GM23248 (cell line): ENCODE measurements at regions not wholly inside any gene's neighbourhood (a gene's known extent, or its start where the extent isn't known, plus 50 kb on each side); places are given as distances from the start of the nearest gene placed in this dataset.

Experiments used
- DNase-seq: peaks from one replicate; pipeline ENCODE4 v3.0.0-alpha.2; 2015
- H2AFZ ChIP-seq: fragments of 200-600 bp; sonication (generic); 2 replicates; pipeline ENCODE4 v1.6.1; 2016; ENCODE audit warnings: antibody characterized with exemption
- H3F3A ChIP-seq: fragments of 200-600 bp; sonication (generic); 2 replicates; pipeline ENCODE4 v1.6.1; 2016; ENCODE audit warnings: mild to moderate bottlenecking, antibody characterized with exemption, mixed run types; ENCODE audit not compliant: insufficient read depth
- H3K27ac ChIP-seq: fragments of 200-600 bp; sonication (generic); 2 replicates; pipeline ENCODE4 v1.5.1; 2016; ENCODE audit warnings: mild to moderate bottlenecking
- H3K27me3 ChIP-seq: fragments of 200-600 bp; sonication (generic); replicated peaks from 2 replicates; pipeline ENCODE4 v1.6.1; 2016; ENCODE audit warnings: mild to moderate bottlenecking; ENCODE audit not compliant: insufficient read depth
- H3K36me3 ChIP-seq: fragments of 200-600 bp; sonication (generic); 2 replicates; pipeline ENCODE4 v1.6.1; 2016; ENCODE audit warnings: low read depth, mild to moderate bottlenecking
- H3K4me1 ChIP-seq: fragments of 200-600 bp; sonication (generic); 2 replicates; pipeline ENCODE4 v1.6.1; 2016; ENCODE audit warnings: mild to moderate bottlenecking; ENCODE audit not compliant: insufficient read depth
- H3K4me2 ChIP-seq: fragments of 200-600 bp; sonication (generic); one replicate; pipeline ENCODE4 v1.6.1; 2016; ENCODE audit warnings: mild to moderate bottlenecking; ENCODE audit not compliant: unreplicated experiment
- H3K4me3 ChIP-seq: fragments of 200-600 bp; sonication (generic); 2 replicates; pipeline ENCODE4 v1.5.1; 2016; ENCODE audit warnings: mild to moderate bottlenecking
- H3K79me2 ChIP-seq: fragments of 200-600 bp; sonication (generic); 2 replicates; pipeline ENCODE4 v1.6.1; 2016; ENCODE audit warnings: mild to moderate bottlenecking; ENCODE audit not compliant: insufficient read depth
- H3K9ac ChIP-seq: fragments of 200-600 bp; sonication (generic); 2 replicates; pipeline ENCODE4 v1.6.1; 2016; ENCODE audit warnings: mild to moderate bottlenecking
- H3K9me2 ChIP-seq: fragments of 200-600 bp; sonication (generic); 2 replicates; pipeline ENCODE4 v1.6.1; 2016; ENCODE audit warnings: mixed run types, mild to moderate bottlenecking, moderate library complexity; ENCODE audit not compliant: insufficient read depth
- H3K9me3 ChIP-seq: fragments of 200-600 bp; sonication (generic); one replicate; pipeline ENCODE4 v1.6.1; 2017; ENCODE audit warnings: low read depth
- H4K20me1 ChIP-seq: fragments of 200-600 bp; sonication (generic); 2 replicates; pipeline ENCODE4 v1.6.0; 2016; ENCODE audit not compliant: insufficient read depth
- EZH2 ChIP-seq: fragments of 200-600 bp; sonication (generic); IDR thresholded peaks from 2 replicates; pipeline ENCODE4 v1.6.1; 2018; ENCODE audit warnings: antibody characterized with exemption, mild to moderate bottlenecking; ENCODE audit not compliant: insufficient read depth, poor library complexity, severe bottlenecking
- EZH2phosphoT487 ChIP-seq: fragments of 200-600 bp; sonication (generic); IDR thresholded peaks from 2 replicates; pipeline ENCODE4 v1.6.1; 2018; ENCODE audit warnings: antibody characterized with exemption, moderate library complexity, mild to moderate bottlenecking, low read depth; ENCODE audit not compliant: insufficient read depth
- WGBS, 2 experiments: methylation state at CpG; one replicate each; pipeline ENCODE4 v1.1.6; 2015 to 2017; ENCODE audit warnings: low lambda C conversion rate in 2 of 2, low coverage in 1 of 2; ENCODE audit errors: missing lambda C conversion rate in 2 of 2; 5-methylcytosine and 5-hydroxymethylcytosine counted together
- in situ Hi-C: fragments of 300-500 bp; cut with MboI; formaldehyde crosslinking; loops from 2 replicates; pipeline ENCODE4 v1.15.0; 2020

GRCh38 chr3:59644479-59645402 is 594.9 kb upstream of the CFAP20DC start:
- no peak for DNase-seq
- H3K9ac ChIP-seq, result no peak overlapping the region
- H3K27me3 ChIP-seq, result 0 out of 2 replicates have a peak, but pooled peaks cover under 1% of the 10 kb centered on the region
- H3K4me2 ChIP-seq, result no peak overlapping the region
- no peak overlapping the region for H3K27ac ChIP-seq
- H3K79me2 ChIP-seq, result no peaks in the 10 kb centered on the region
- 0 out of 2 replicates have a peak, but pooled peaks cover 13% of the 10 kb centered on the region for H3K4me1 ChIP-seq
- H3K36me3 ChIP-seq, result no peaks in the 10 kb centered on the region
- H3K9me2 ChIP-seq, result no peaks in the 10 kb centered on the region
- TF ChIP-seq EZH2 (no peak), EZH2phosphoT487 (no peak)
- WGBS, 2 experiments, result 62 to 66% methylated on average over 7 of the region's 7 CpGs
- no peaks in the 10 kb centered on the region for H4K20me1 ChIP-seq
- in situ Hi-C loops, result no loop called here
- H3K4me3 ChIP-seq, result no peak overlapping the region
- H3K9me3 ChIP-seq, result no peaks in the 10 kb centered on the region
- peaks cover 12% of the 10 kb centered on the region for H3F3A ChIP-seq
- H2AFZ ChIP-seq, result no peak overlapping the region

- 3% methylated on average over 7 of the region's 7 CpGs for WGBS, 2 experiments
- Histone ChIP-seq H3K79me2 (no peaks in the 10 kb centered on the region), H2AFZ (no peak overlapping the region), H3K27ac (no peak overlapping the region), H3K9me2 (no peaks in the 10 kb centered on the region), H3K27me3 (0 out of 2 replicates have a peak, but pooled peaks cover 10% of the 10 kb centered on the region), H3K9ac (no peak overlapping the region), H3K36me3 (no peaks in the 10 kb centered on the region), H3K9me3 (no peaks in the 10 kb centered on the region), H3K4me2 (peak overlapping the region; percentile 44), H3K4me1 (0 out of 2 replicates have a peak, but pooled peaks cover 13% of the 10 kb centered on the region), H3K4me3 (peak overlapping the region; percentile 21; the same call in 1 of the 2 replicates), H4K20me1 (no peaks in the 10 kb centered on the region), H3F3A (peaks cover 12% of the 10 kb centered on the region)
- in situ Hi-C loops, result no loop called here
- TF ChIP-seq EZH2, result no peak
- no peak for TF ChIP-seq EZH2phosphoT487
- DNase-seq, result peak; percentile 78
Observed at GRCh38 chr3:59641169-59641899, 591.5 kb upstream of the CFAP20DC start.

DNA sequence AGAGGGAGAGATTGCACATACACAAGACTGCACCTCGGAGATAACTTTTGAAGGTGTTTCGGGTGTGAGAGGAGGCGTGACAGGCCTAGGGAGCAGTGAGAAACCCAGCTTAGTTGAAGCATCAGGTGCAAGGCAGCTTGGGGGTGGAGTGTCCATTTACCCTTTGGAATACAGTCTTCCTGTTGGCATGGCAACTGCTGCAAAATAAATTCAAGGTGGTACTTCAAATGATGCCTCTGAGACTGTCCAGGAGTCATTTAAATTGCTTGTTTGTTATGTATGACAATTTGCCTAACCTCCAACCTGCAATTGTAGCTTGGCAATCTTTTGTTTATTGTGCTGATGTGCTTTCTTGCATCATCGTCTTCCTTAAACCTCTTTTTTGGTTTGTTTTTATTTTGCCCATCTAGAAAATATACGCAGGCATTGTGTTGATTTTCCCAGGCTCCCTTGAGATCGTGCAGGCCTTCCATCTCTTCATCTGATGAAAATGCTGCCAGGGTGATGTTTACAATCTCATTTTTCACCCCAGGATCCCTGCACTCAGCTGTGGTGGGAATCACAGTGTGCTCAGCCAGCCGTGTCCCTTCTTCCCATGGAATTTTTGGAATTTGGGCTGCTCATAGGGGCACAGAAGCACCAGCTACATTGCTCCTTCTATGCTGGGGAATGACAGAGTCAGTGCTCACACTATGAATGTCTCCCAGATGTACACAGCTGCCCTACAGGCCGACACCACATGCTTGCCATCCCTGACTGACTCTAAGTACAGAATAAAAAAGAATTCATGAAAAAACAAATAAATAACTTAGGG is 583.1 kb upstream of the CFAP20DC start:
- TF ChIP-seq EZH2phosphoT487 (no peak), EZH2 (no peak)
- in situ Hi-C loops, result no loop called here
- peak; percentile 36 for DNase-seq
- no peaks in the 10 kb centered on the region for H3K9me3 ChIP-seq
- no peaks in the 10 kb centered on the region for H3K9me2 ChIP-seq
- H3K4me1 ChIP-seq, result no peaks in the 10 kb centered on the region
- H3F3A ChIP-seq, result no peaks in the 10 kb centered on the region
- H3K27me3 ChIP-seq, result no peaks in the 10 kb centered on the region; the same call in 1 of the 2 replicates
- H3K79me2 ChIP-seq, result no peaks in the 10 kb centered on the region
- no peak overlapping the region for H3K27ac ChIP-seq
- no peak overlapping the region for H2AFZ ChIP-seq
- no peaks in the 10 kb centered on the region for H3K36me3 ChIP-seq
- no peak overlapping the region for H3K9ac ChIP-seq
- 41 to 44% methylated on average over 8 of the region's 8 CpGs for WGBS, 2 experiments
- no peak overlapping the region for H3K4me2 ChIP-seq
- H3K4me3 ChIP-seq, result no peak overlapping the region
- H4K20me1 ChIP-seq, result no peaks in the 10 kb centered on the region

- DNase-seq, result no peak
- in situ Hi-C loops, result no loop called here
Observed at GRCh38 chr3:59631482-59631881, 581.7 kb upstream of the CFAP20DC start.

More at GRCh38 chr3:59631482-59631881, 581.7 kb upstream of the CFAP20DC start:
- Histone ChIP-seq H2AFZ (no peak overlapping the region), H3K36me3 (no peaks in the 10 kb centered on the region), H4K20me1 (no peaks in the 10 kb centered on the region), H3F3A (no peaks in the 10 kb centered on the region), H3K4me1 (no peaks in the 10 kb centered on the region), H3K9me2 (no peaks in the 10 kb centered on the region), H3K4me3 (no peak overlapping the region), H3K4me2 (no peak overlapping the region), H3K9me3 (no peaks in the 10 kb centered on the region), H3K9ac (no peak overlapping the region), H3K27me3 (no peaks in the 10 kb centered on the region; the same call in 1 of the 2 replicates), H3K27ac (no peak overlapping the region), H3K79me2 (no peaks in the 10 kb centered on the region)
- TF ChIP-seq EZH2phosphoT487 (no peak), EZH2 (no peak)
- WGBS, 2 experiments, result 34 to 53% methylated on average over 2 of the region's 2 CpGs
